ENCODE measurements at regions not wholly inside any gene's neighbourhood (a gene's known extent, or its start where the extent isn't known, plus 50 kb on each side); places are given as distances from the start of the nearest gene placed in this dataset.

DNA sequence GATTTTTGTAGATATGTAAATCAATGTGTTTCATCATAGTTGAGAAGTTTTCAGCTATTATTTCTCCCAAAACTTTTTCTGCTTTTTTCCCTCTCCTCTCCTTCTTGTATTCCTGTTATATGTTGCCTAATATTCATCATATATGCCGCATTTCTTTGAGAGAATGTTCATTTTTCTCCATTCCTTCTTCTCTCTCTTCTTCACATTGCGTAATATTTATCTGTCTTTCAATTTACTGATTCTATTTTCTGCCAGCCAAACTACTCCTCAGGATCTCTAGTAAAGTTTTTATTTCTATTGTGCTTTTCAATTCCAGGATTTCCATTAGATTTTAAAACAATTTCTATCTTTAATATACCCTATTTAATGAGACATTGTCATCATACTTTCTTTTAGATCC is 896.8 kb downstream of the EPHA7 start:
- no peak overlapping the region for H3K4me2 ChIP-seq
- CTCF ChIA-PET, result no interaction called here
- POLR2A ChIA-PET, result no interaction called here
- WGBS (ENCODE audit: missing lambda C conversion rate), result 3% methylated on average over 2 of the region's 2 CpGs
- H3K4me1 ChIP-seq, result no peaks in the 10 kb centered on the region
- H3K4me3 ChIP-seq, result no peak overlapping the region
- H3K9me3 ChIP-seq, result no peaks in the 10 kb centered on the region
- H3K27ac ChIP-seq, result no peak overlapping the region
- FAIRE-seq (no peak), ATAC-seq (no peak), DNase-seq (ENCODE audit: low read depth in 1 of 2, low spot score in 1 of 2) (no peak)
- TF ChIP-seq, protein P1, sequence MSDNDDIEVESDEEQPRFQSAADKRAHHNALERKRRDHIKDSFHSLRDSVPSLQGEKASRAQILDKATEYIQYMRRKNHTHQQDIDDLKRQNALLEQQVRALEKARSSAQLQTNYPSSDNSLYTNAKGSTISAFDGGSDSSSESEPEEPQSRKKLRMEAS (IDR thresholded peaks at IDR 0.05), result no peak
- TF ChIP-seq ESRRA (IDR thresholded peaks at IDR 0.05; ENCODE audit: borderline replicate concordance, low read length) (no peak), PHF8 (IDR thresholded peaks at IDR 0.05; ENCODE audit: borderline replicate concordance, low read depth) (no peak), TFCP2L1 (CRISPR knock-in tag; IDR thresholded peaks at IDR 0.05) (no peak), EHF (CRISPR knock-in tag; IDR thresholded peaks at IDR 0.05) (no peak), SMC3 (IDR thresholded peaks at IDR 0.05) (no peak), CBX8 (IDR thresholded peaks at IDR 0.05) (no peak), CHD2 (IDR thresholded peaks at IDR 0.05; ENCODE audit: low read length, partially characterized antibody) (no peak), ZFP36 (IDR thresholded peaks at IDR 0.05; ENCODE audit: borderline replicate concordance, partially characterized antibody) (no peak), POLR2A (IDR thresholded peaks at IDR 0.05; ENCODE audit: low read length) (no peak)
- TF ChIP-seq, protein P2, sequence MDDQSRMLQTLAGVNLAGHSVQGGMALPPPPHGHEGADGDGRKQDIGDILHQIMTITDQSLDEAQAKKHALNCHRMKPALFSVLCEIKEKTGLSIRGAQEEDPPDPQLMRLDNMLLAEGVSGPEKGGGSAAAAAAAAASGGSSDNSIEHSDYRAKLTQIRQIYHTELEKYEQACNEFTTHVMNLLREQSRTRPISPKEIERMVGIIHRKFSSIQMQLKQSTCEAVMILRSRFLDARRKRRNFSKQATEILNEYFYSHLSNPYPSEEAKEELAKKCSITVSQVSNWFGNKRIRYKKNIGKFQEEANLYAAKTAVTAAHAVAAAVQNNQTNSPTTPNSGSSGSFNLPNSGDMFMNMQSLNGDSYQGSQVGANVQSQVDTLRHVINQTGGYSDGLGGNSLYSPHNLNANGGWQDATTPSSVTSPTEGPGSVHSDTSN (IDR thresholded peaks at IDR 0.05), result no peak
- TF ChIP-seq, protein P3, sequence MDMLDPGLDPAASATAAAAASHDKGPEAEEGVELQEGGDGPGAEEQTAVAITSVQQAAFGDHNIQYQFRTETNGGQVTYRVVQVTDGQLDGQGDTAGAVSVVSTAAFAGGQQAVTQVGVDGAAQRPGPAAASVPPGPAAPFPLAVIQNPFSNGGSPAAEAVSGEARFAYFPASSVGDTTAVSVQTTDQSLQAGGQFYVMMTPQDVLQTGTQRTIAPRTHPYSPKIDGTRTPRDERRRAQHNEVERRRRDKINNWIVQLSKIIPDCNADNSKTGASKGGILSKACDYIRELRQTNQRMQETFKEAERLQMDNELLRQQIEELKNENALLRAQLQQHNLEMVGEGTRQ (IDR thresholded peaks at IDR 0.05), result no peak

DNA sequence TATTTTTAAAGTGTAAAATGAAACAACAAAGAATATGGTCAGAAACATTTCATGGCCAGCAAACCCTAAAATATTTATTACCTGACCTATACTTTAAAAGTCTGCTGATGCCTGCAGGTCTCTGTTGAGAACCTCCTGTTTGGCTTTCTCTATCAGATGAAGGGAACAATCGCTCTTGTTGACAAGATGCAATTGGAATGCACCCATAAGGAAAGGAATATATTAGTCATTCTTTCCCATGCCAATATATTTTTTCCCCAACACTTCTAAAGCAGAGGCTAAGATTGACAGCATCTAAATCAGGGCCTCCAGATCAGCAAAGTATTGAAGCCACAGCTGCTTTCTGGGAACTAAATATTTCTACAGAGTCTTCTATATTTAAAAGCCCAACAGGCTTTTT is 897.8 kb downstream of the EPHA7 start:
- no peak for TF ChIP-seq EHMT2 (IDR thresholded peaks at IDR 0.05; ENCODE audit: low read depth)
- TF ChIP-seq ZFP36 (IDR thresholded peaks at IDR 0.05; ENCODE audit: borderline replicate concordance, partially characterized antibody), result no peak
- TF ChIP-seq JUN (IDR thresholded peaks at IDR 0.05), result no peak
- no peak for TF ChIP-seq ZC3H11A (IDR thresholded peaks at IDR 0.05)
- no peak for TF ChIP-seq HOXB5 (CRISPR knock-in tag; IDR thresholded peaks at IDR 0.05)
- TF ChIP-seq, protein P2 (IDR thresholded peaks at IDR 0.05), result no peak
- TF ChIP-seq ESRRA (IDR thresholded peaks at IDR 0.05; ENCODE audit: borderline replicate concordance, low read length), result no peak
- TF ChIP-seq, protein P4, sequence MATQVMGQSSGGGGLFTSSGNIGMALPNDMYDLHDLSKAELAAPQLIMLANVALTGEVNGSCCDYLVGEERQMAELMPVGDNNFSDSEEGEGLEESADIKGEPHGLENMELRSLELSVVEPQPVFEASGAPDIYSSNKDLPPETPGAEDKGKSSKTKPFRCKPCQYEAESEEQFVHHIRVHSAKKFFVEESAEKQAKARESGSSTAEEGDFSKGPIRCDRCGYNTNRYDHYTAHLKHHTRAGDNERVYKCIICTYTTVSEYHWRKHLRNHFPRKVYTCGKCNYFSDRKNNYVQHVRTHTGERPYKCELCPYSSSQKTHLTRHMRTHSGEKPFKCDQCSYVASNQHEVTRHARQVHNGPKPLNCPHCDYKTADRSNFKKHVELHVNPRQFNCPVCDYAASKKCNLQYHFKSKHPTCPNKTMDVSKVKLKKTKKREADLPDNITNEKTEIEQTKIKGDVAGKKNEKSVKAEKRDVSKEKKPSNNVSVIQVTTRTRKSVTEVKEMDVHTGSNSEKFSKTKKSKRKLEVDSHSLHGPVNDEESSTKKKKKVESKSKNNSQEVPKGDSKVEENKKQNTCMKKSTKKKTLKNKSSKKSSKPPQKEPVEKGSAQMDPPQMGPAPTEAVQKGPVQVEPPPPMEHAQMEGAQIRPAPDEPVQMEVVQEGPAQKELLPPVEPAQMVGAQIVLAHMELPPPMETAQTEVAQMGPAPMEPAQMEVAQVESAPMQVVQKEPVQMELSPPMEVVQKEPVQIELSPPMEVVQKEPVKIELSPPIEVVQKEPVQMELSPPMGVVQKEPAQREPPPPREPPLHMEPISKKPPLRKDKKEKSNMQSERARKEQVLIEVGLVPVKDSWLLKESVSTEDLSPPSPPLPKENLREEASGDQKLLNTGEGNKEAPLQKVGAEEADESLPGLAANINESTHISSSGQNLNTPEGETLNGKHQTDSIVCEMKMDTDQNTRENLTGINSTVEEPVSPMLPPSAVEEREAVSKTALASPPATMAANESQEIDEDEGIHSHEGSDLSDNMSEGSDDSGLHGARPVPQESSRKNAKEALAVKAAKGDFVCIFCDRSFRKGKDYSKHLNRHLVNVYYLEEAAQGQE (IDR thresholded peaks at IDR 0.05), result no peak
- TF ChIP-seq HDAC2 (IDR thresholded peaks at IDR 0.05), result no peak
- TF ChIP-seq CBX2 (IDR thresholded peaks at IDR 0.05; ENCODE audit: borderline replicate concordance, low read depth), result no peak
- no peak for TF ChIP-seq PHF8 (IDR thresholded peaks at IDR 0.05; ENCODE audit: borderline replicate concordance, low read depth)
- TF ChIP-seq MYC (IDR thresholded peaks at IDR 0.05; ENCODE audit: borderline replicate concordance, low read length), result no peak
- TF ChIP-seq, protein P3 (IDR thresholded peaks at IDR 0.05), result no peak
- no peak for TF ChIP-seq MAFK (IDR thresholded peaks at IDR 0.05; ENCODE audit: partially characterized antibody)
- no peak for TF ChIP-seq ZSCAN20 (CRISPR knock-in tag; IDR thresholded peaks at IDR 0.05)
- TF ChIP-seq, protein P5, sequence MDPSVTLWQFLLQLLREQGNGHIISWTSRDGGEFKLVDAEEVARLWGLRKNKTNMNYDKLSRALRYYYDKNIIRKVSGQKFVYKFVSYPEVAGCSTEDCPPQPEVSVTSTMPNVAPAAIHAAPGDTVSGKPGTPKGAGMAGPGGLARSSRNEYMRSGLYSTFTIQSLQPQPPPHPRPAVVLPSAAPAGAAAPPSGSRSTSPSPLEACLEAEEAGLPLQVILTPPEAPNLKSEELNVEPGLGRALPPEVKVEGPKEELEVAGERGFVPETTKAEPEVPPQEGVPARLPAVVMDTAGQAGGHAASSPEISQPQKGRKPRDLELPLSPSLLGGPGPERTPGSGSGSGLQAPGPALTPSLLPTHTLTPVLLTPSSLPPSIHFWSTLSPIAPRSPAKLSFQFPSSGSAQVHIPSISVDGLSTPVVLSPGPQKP (IDR thresholded peaks at IDR 0.05; ENCODE audit: low read depth, low read length), result no peak
- TF ChIP-seq RAD21 (conservative IDR thresholded peaks at IDR 0.05 in 1 of 2, IDR thresholded peaks at IDR 0.05 in 1 of 2), result no peak
- no peaks in the 10 kb centered on the region for H3K9me3 ChIP-seq
- CTCF ChIA-PET, result no interaction called here
- FAIRE-seq, result no peak
- DNase-seq (ENCODE audit: low read depth in 1 of 2, low spot score in 1 of 2), result no peak
- H3K4me1 ChIP-seq, result no peaks in the 10 kb centered on the region
- H3K27ac ChIP-seq, result no peak overlapping the region
- ATAC-seq, result no peak
- no peak overlapping the region for H3K4me3 ChIP-seq
- H3K4me2 ChIP-seq, result no peak overlapping the region
- WGBS (ENCODE audit: missing lambda C conversion rate), result 0% methylated on average over 1 of the region's 1 CpG
- POLR2A ChIA-PET, result no interaction called here
